ENCODE measurements at regions not wholly inside any gene's neighbourhood (a gene's known extent, or its start where the extent isn't known, plus 50 kb on each side); places are given as distances from the start of the nearest gene placed in this dataset.

DNA sequence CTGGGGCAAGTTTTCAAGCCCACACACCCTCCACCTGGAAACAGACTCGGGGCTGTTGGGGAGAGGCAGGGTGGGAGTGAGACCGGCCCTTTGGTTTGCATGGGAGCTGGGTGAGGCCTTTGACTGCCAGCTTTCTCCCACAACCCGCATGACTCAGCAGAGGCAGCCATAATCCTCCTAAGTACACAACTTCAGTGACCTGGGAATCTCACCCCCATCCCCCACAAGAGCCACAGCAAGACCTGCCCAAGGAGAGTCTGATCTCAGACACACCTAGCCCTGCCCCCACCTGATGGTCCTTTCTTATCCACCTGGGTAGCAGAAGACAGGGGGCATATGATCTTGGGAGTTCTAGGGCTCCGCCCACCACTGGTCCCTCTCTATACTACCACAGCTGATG is 1615.4 kb downstream of the EFNB2 start:
- TF ChIP-seq, protein P1, sequence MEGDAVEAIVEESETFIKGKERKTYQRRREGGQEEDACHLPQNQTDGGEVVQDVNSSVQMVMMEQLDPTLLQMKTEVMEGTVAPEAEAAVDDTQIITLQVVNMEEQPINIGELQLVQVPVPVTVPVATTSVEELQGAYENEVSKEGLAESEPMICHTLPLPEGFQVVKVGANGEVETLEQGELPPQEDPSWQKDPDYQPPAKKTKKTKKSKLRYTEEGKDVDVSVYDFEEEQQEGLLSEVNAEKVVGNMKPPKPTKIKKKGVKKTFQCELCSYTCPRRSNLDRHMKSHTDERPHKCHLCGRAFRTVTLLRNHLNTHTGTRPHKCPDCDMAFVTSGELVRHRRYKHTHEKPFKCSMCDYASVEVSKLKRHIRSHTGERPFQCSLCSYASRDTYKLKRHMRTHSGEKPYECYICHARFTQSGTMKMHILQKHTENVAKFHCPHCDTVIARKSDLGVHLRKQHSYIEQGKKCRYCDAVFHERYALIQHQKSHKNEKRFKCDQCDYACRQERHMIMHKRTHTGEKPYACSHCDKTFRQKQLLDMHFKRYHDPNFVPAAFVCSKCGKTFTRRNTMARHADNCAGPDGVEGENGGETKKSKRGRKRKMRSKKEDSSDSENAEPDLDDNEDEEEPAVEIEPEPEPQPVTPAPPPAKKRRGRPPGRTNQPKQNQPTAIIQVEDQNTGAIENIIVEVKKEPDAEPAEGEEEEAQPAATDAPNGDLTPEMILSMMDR (IDR thresholded peaks at IDR 0.05; ENCODE audit: poor library complexity): no peak
- no peak for TF ChIP-seq EZH2 (IDR thresholded peaks at IDR 0.05; ENCODE audit: borderline replicate concordance)
- no peak for TF ChIP-seq EZH2phosphoT487 (IDR thresholded peaks at IDR 0.05; ENCODE audit: low read depth, severe bottlenecking, unreplicated experiment)

Measured in hepatocyte (in vitro differentiated cells).